ENCODE measurements at regions not wholly inside any gene's neighbourhood (a gene's known extent, or its start where the extent isn't known, plus 50 kb on each side); places are given as distances from the start of the nearest gene placed in this dataset.

DNA sequence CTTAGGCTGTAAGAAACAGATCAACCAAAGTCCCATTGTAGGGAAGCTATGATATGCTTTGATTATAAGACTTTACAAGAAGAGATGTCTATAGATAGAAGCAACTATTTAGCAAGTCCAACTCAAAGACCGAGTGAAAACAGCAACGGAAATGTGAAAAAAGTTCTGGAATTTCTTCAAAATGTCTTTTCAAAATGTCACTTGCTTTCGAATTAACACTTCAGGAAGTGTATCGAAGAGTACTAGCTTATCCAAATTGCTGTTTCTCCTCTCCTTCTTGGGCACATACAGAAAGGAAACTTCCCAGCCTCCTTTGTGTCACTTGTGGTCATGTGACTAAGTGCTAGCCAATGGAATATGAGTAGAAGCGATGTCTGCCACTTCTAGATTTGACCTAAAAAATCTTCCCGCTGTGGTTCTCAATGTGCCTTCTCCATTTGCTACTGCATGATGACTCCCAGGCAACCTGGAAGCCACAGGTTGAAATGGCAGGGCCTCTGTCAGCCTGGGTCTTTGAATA lies 89.9 kb downstream of the TSEN15 start:
- no peak for TF ChIP-seq EP300 (IDR thresholded peaks at IDR 0.05)
- no peak overlapping the region for H3K27ac ChIP-seq
- 87 to 88% (median 87%) methylated on average over 6 of the region's 6 CpGs for WGBS, 3 donors
- no peaks in the 10 kb centered on the region for H3K36me3 ChIP-seq
- H3K4me1 ChIP-seq (ENCODE audit: insufficient read depth), result no peaks in the 10 kb centered on the region
- no peaks in the 10 kb centered on the region for H3K9me3 ChIP-seq
- H3K4me3 ChIP-seq, result no peak overlapping the region
- no peak for DNase-seq
- intact Hi-C loops (cut with DNase I), result no loop called here
- no peaks in the 10 kb centered on the region for H3K27me3 ChIP-seq

DNA sequence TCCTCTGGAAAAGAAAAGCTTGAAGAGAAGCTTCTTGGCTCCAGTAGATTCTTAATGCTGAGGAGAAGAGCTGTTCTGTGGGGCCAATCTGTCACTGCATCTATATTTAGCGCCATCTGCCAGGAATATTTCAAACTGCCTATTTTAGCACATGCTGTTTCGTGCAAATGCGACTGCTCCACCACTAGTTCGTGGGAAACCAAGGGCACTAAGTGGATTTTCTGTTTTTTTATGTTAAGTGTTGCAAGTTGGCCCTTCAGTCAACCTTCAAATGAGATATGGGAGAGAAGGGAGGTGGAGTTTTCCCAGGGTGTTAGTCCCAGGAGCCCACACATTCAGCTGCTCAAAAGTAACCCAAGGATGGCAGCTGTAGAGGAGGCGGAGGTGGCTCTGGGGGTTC lies 91.9 kb downstream of the TSEN15 start:
- no peak overlapping the region for H3K4me3 ChIP-seq
- WGBS, 3 donors, result 57 to 72% (median 71%) methylated on average over 5 of the region's 5 CpGs
- TF ChIP-seq POLR2A (IDR thresholded peaks at IDR 0.05), result no peak
- no peak for TF ChIP-seq EP300 (IDR thresholded peaks at IDR 0.05)
- TF ChIP-seq, protein P1, sequence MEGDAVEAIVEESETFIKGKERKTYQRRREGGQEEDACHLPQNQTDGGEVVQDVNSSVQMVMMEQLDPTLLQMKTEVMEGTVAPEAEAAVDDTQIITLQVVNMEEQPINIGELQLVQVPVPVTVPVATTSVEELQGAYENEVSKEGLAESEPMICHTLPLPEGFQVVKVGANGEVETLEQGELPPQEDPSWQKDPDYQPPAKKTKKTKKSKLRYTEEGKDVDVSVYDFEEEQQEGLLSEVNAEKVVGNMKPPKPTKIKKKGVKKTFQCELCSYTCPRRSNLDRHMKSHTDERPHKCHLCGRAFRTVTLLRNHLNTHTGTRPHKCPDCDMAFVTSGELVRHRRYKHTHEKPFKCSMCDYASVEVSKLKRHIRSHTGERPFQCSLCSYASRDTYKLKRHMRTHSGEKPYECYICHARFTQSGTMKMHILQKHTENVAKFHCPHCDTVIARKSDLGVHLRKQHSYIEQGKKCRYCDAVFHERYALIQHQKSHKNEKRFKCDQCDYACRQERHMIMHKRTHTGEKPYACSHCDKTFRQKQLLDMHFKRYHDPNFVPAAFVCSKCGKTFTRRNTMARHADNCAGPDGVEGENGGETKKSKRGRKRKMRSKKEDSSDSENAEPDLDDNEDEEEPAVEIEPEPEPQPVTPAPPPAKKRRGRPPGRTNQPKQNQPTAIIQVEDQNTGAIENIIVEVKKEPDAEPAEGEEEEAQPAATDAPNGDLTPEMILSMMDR (IDR thresholded peaks at IDR 0.05), result no peak
- H3K27me3 ChIP-seq, result no peaks in the 10 kb centered on the region
- H3K36me3 ChIP-seq, result no peaks in the 10 kb centered on the region
- H3K9me3 ChIP-seq, result no peaks in the 10 kb centered on the region
- H3K4me1 ChIP-seq (ENCODE audit: insufficient read depth), result no peaks in the 10 kb centered on the region
- no peak overlapping the region for H3K27ac ChIP-seq
- intact Hi-C loops (cut with DNase I), result no loop called here
- no peak for DNase-seq

DNA sequence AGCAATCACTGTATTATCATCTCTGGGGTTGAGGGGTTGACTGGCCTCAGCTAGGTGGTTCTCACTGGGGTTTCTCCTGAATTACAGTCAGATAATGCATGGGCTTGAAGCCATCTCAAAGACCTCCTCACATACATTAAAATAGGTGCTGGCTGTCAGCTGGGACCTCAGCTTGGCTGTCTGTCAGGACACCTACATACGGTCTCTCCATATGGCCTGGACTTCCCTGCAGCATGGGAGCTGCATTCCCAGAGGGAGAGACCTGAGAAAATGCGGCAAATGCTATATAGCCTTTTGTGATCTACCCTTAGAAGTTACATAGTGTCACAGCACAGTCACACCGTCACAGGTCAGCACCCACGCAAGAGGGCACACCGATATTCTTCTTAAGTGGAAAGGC lies 93.6 kb downstream of the TSEN15 start:
- 93 to 96% (median 93%) methylated on average over 5 of the region's 5 CpGs for WGBS, 3 donors
- Histone ChIP-seq H3K36me3 (no peaks in the 10 kb centered on the region), H3K27me3 (no peaks in the 10 kb centered on the region), H3K27ac (no peak overlapping the region), H3K4me3 (no peak overlapping the region), H3K4me1 (ENCODE audit: insufficient read depth) (no peaks in the 10 kb centered on the region), H3K9me3 (no peaks in the 10 kb centered on the region)
- TF ChIP-seq, protein P1 (IDR thresholded peaks at IDR 0.05), result no peak
- TF ChIP-seq EP300 (IDR thresholded peaks at IDR 0.05) (no peak), POLR2A (IDR thresholded peaks at IDR 0.05) (no peak)
- no peak for DNase-seq
- intact Hi-C loops (cut with DNase I), result loop anchor here in 1 of 4 donors (5.0 kb wide), 1 partner anchor 813 kb away; no protein-coding TSS in a partner anchor

DNA sequence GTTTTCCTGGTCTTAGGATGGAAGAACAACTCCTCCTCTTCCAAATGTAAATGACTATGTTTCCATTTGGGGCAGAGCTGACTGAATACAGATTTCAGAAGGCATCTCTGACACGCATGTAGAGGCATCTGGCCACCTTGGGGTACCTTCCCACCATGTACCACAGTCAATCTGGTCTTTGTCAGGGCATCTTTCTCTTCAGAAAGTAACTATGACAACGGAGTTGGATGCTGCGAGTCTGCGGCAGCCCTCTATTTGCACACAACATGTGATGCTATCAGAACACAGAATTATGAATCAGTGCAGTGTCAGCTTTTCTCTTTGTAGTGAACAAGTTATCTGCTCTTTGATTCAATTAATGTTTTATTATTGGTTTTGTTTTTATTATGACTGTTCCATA lies 94.7 kb downstream of the TSEN15 start:
- 94 to 96% (median 95%) methylated on average over 4 of the region's 4 CpGs for WGBS, 3 donors
- intact Hi-C loops (cut with DNase I), result loop anchor here in 1 of 4 donors (5.0 kb wide), 1 partner anchor 814 kb away; no protein-coding TSS in a partner anchor
- Histone ChIP-seq H3K27ac (no peak overlapping the region), H3K27me3 (no peaks in the 10 kb centered on the region), H3K4me1 (ENCODE audit: insufficient read depth) (peaks cover 4% of the 10 kb centered on the region), H3K36me3 (no peaks in the 10 kb centered on the region), H3K9me3 (no peaks in the 10 kb centered on the region), H3K4me3 (no peak overlapping the region)
- no peak for TF ChIP-seq POLR2A (IDR thresholded peaks at IDR 0.05)
- TF ChIP-seq EP300 (IDR thresholded peaks at IDR 0.05), result no peak
- TF ChIP-seq, protein P1 (IDR thresholded peaks at IDR 0.05), result no peak
- no peak for DNase-seq

DNA sequence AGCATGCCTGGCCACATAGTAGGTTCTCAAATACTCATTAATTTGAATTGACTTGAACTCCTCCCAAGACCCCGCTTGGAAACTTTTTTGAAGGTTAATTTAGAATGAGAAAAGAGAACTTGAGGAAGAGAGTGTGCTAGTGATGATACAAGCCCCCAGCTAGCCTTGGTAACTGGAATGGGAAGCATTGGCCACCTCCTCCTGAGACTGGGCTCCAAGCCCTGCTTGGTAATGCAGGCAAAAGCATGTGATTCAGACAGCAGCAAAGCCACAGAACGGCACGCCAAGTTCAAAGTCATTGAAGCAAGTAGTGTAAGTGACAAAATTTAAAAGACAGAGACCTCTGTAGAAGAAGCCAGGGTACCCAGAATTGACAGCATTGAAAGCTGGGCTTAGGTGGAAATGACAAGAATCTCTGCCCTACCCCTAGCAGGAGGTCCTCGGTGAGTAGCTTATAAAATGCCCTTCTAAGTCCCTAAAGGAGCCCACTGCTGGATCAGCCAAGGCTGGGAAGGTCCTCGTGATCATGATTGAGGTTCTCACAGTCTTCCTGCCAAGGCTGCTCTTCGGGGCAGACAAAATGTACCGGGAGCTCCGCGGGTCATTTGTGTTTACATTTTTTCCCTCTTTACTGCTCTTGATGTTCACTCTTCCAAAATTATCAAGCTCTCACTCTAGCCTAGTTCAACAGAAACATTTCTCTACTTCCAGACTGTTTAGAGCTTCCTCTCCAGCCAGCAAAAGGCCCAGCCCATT lies 99.4 kb downstream of the TSEN15 start:
- H3K9me3 ChIP-seq, result no peaks in the 10 kb centered on the region
- DNase-seq, result peak in 4 of 5 donors; percentile 19 to 52 (median 34)
- H3K27me3 ChIP-seq, result no peaks in the 10 kb centered on the region
- intact Hi-C loops (cut with DNase I), result no loop called here
- peaks cover 13% of the 10 kb centered on the region for H3K4me1 ChIP-seq (ENCODE audit: insufficient read depth)
- no peak overlapping the region for H3K4me3 ChIP-seq
- no peak for TF ChIP-seq EP300 (IDR thresholded peaks at IDR 0.05)
- TF ChIP-seq POLR2A (IDR thresholded peaks at IDR 0.05), result no peak
- TF ChIP-seq, protein P1 (IDR thresholded peaks at IDR 0.05), result no peak
- no peaks in the 10 kb centered on the region for H3K36me3 ChIP-seq
- 17 to 29% (median 21%) methylated on average over 9 of the region's 9 CpGs for WGBS, 3 donors
- no peak overlapping the region for H3K27ac ChIP-seq
